HCT116 (cell line): ENCODE measurements at regions not wholly inside any gene's neighbourhood (a gene's known extent, or its start where the extent isn't known, plus 50 kb on each side); places are given as distances from the start of the nearest gene placed in this dataset.

Experiments used
- ATAC-seq: fragments of 200-7000 bp; cut with Tn5 transposase; 2 replicates; pipeline ENCODE4 v1.9.1; 2020; ENCODE audit warnings: mild to moderate bottlenecking, moderate library complexity
- BruUV-seq: library from RNA; stranded (reverse); fragments of 400-500 nt; replicated peaks from 2 replicates; lab custom pipeline; 2021; lab: Mats Ljungman, UMichigan
- CTCF ChIA-PET: fragments of 300-600 bp; sonication (Branson Sonifier 250); formaldehyde crosslinking; loops from one replicate; lab custom pipeline; 2021; ENCODE audit warnings: antibody characterized with exemption; lab: Charles Lee
- POLR2A ChIA-PET: fragments of 300-600, 350-600 bp; sonication (Branson Sonifier 250); formaldehyde crosslinking; loops from one replicate; lab custom pipeline; 2021; ENCODE audit warnings: antibody characterized with exemption; lab: Charles Lee
- RAD21 ChIA-PET, 2 experiments: fragments of 300-600 bp; sonication (Branson Sonifier 250); formaldehyde crosslinking; loops; one replicate each; lab custom pipeline; 2023; ENCODE audit warnings: low total read pairs in 2 of 2; ENCODE audit not compliant: uncharacterized antibody in 2 of 2, unreplicated experiment in 2 of 2, low non-redundant PET in 1 of 2; lab: Charles Lee
- DNase-seq: peaks from one replicate; pipeline ENCODE4 v3.0.0-alpha.2; 2010; ENCODE audit warnings: low read depth, low spot score
- H2AFZ ChIP-seq: fragments of 200-600 bp; shearing (Covaris generic), sonication (generic); 2 replicates; pipeline ENCODE4 v1.6.1; 2017; ENCODE audit warnings: low read depth, mixed run types, mixed read lengths, antibody characterized with exemption, low read length; ENCODE audit not compliant: poor library complexity, severe bottlenecking
- H3K27ac ChIP-seq: 2 replicates; pipeline ENCODE4 v1.5.1; 2012; ENCODE audit warnings: low read depth, low read length
- H3K27me3 ChIP-seq: fragments of 200-600 bp; sonication (generic); 2 replicates; pipeline ENCODE4 v1.6.1; 2016; ENCODE audit warnings: mixed run types, low read length, mixed read lengths; ENCODE audit not compliant: insufficient read depth
- H3K36me3 ChIP-seq, 2 experiments: fragments of 200-500 bp in 1 of 2; fragments of 200-600 bp in 1 of 2; sonication (Bioruptor generic) in 1 of 2; sonication (generic) in 1 of 2; 2 replicates each; pipeline versions ENCODE4 v1.5.1 to v1.6.1; 2014 to 2016; ENCODE audit warnings: low read length in 2 of 2, inconsistent platforms in 1 of 2, mixed read lengths in 1 of 2, mixed run types in 1 of 2; ENCODE audit not compliant: insufficient read depth in 2 of 2, control insufficient read depth in 1 of 2
- H3K4me1 ChIP-seq, 2 experiments: fragments of 200-600 bp in 1 of 2; sonication (generic) in 1 of 2; 2 replicates each; pipeline versions ENCODE4 v1.5.1 to v1.6.1; 2012 to 2017; ENCODE audit warnings: low read length in 2 of 2, inconsistent platforms in 1 of 2, mild to moderate bottlenecking in 1 of 2, mixed read lengths in 1 of 2, mixed run types in 1 of 2, moderate library complexity in 1 of 2; ENCODE audit not compliant: insufficient read depth in 2 of 2, control insufficient read depth in 1 of 2
- H3K4me2 ChIP-seq: fragments of 200-600 bp; sonication (generic); 2 replicates; pipeline ENCODE4 v1.6.1; 2017; ENCODE audit warnings: mixed run types, low read length, mixed read lengths
- H3K4me3 ChIP-seq, 2 experiments: fragments of 200-600 bp in 1 of 2; sonication (generic) in 1 of 2; replicated peaks in 1 of 2; 2 replicates each; pipeline ENCODE4 v1.5.1; 2011 to 2016; ENCODE audit warnings: low read length in 2 of 2, control low read depth in 1 of 2, low read depth in 1 of 2, mild to moderate bottlenecking in 1 of 2, mixed read lengths in 1 of 2, mixed run types in 1 of 2
- H3K79me2 ChIP-seq: fragments of 200-600 bp; sonication (generic); 2 replicates; pipeline ENCODE4 v1.6.1; 2017; ENCODE audit warnings: mild to moderate bottlenecking, mixed run types, low read length, moderate library complexity, mixed read lengths; ENCODE audit not compliant: insufficient read depth
- H3K9ac ChIP-seq: fragments of 200-600 bp; sonication (generic); 2 replicates; pipeline ENCODE4 v1.6.1; 2016; ENCODE audit warnings: low read length, mixed read lengths
- H3K9me2 ChIP-seq: fragments of 200-600 bp; sonication (generic), shearing (Covaris generic); 2 replicates; pipeline ENCODE4 v1.6.1; 2017; ENCODE audit warnings: mixed run types, mild to moderate bottlenecking, moderate library complexity; ENCODE audit not compliant: insufficient read depth
- H3K9me3 ChIP-seq, 2 experiments: fragments of 200-500 bp in 1 of 2; fragments of 200-600 bp in 1 of 2; sonication (Bioruptor generic) in 1 of 2; sonication (generic) in 1 of 2; 2 replicates each; pipeline ENCODE4 v1.6.1; 2014 to 2017; ENCODE audit warnings: low read length in 2 of 2, mixed read lengths in 2 of 2, inconsistent platforms in 1 of 2, low read depth in 1 of 2, mild to moderate bottlenecking in 1 of 2, mixed run types in 1 of 2, moderate library complexity in 1 of 2; ENCODE audit not compliant: control insufficient read depth in 1 of 2, insufficient read depth in 1 of 2
- H4K20me1 ChIP-seq: fragments of 200-600 bp; sonication (generic), shearing (Covaris generic); 2 replicates; pipeline ENCODE4 v1.6.1; 2017; ENCODE audit warnings: mixed run types, mild to moderate bottlenecking, moderate library complexity; ENCODE audit not compliant: insufficient read depth
- ATF3 ChIP-seq: IDR thresholded peaks from 2 replicates; pipeline ENCODE4 v1.6.1; 2012
- ELF1 ChIP-seq: IDR thresholded peaks from 2 replicates; pipeline ENCODE4 v1.6.1; 2012; ENCODE audit warnings: low read depth, borderline replicate concordance
- EZH2 ChIP-seq: fragments of 200-600 bp; sonication (generic); IDR thresholded peaks from 2 replicates; pipeline ENCODE4 v1.6.1; 2017; ENCODE audit warnings: antibody characterized with exemption, mixed run types
- FOSL1 ChIP-seq: IDR thresholded peaks from 2 replicates; pipeline ENCODE4 v1.6.1; 2012; ENCODE audit warnings: low read depth
- MAX ChIP-seq: IDR thresholded peaks from 2 replicates; pipeline ENCODE4 v1.6.1; 2012
- POLR2A ChIP-seq: IDR thresholded peaks from 2 replicates; pipeline ENCODE4 v1.7.0; 2011; ENCODE audit warnings: borderline replicate concordance; ENCODE audit not compliant: insufficient read depth, insufficient read length; ENCODE audit errors: extremely low read depth
- SIN3A ChIP-seq: IDR thresholded peaks from 2 replicates; pipeline ENCODE4 v1.6.1; 2012; ENCODE audit warnings: low read depth
- SP1 ChIP-seq: IDR thresholded peaks from 2 replicates; pipeline ENCODE4 v1.6.1; 2012; ENCODE audit warnings: low read depth
- TCF7L2 ChIP-seq: IDR thresholded peaks from 2 replicates; pipeline ENCODE4 v1.7.0; 2011; ENCODE audit warnings: borderline replicate concordance, inconsistent platforms; ENCODE audit not compliant: insufficient read depth, insufficient read length; ENCODE audit errors: extremely low read depth
- ZBTB33 ChIP-seq: IDR thresholded peaks from 2 replicates; pipeline ENCODE4 v1.6.1; 2011; ENCODE audit warnings: mild to moderate bottlenecking, low read length, moderate library complexity; ENCODE audit not compliant: insufficient replicate concordance; ENCODE audit errors: extremely low read depth
- intact Hi-C: fragments of 100-400 bp; cut with micrococcal nuclease; formaldehyde crosslinking; loops from 2 replicates; pipeline ENCODE4 v1.10.0; 2022

DNA sequence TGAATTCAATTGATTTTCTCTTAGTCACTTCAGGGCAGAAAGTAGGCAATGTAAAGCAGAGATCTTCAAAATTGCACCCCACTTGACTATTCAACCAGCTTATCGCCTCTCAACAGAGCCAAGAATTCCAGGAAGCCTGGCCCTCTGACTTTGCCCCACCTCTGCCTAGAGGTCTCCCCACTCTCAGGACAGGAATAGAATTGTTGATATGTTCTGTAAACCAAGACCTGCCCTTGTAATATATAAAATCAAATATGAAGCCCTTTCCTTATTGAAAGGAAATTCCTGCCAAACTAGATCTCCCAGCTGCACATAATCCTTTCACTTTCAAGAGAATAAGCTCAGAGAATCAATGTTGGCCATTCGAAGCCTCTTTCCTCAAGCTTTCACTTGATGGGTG lies 116.1 kb upstream of the DPT start:
- Histone ChIP-seq H3K4me2 (no peak overlapping the region), H3K4me1 (no peaks in the 10 kb centered on the region), H3K9me2 (no peaks in the 10 kb centered on the region), H4K20me1 (no peaks in the 10 kb centered on the region), H3K79me2 (no peaks in the 10 kb centered on the region), H3K36me3 (no peaks in the 10 kb centered on the region), H3K9ac (no peak overlapping the region), H3K9me3 (no peaks in the 10 kb centered on the region), H3K4me3 (no peak overlapping the region), H3K27ac (no peak overlapping the region), H3K27me3 (no peaks in the 10 kb centered on the region), H2AFZ (no peak overlapping the region)
- RAD21 ChIA-PET, result no interaction called here
- CTCF ChIA-PET, result no interaction called here
- intact Hi-C loops, result no loop called here
- DNase-seq (no peak), ATAC-seq (no peak)
- BruUV-seq, result no TSS peak
- POLR2A ChIA-PET, result no interaction called here
- no peak for TF ChIP-seq ELF1
- no peak for TF ChIP-seq SP1
- no peak for TF ChIP-seq MAX
- no peak for TF ChIP-seq ZBTB33
- no peak for TF ChIP-seq TCF7L2
- no peak for TF ChIP-seq FOSL1
- no peak for TF ChIP-seq ATF3
- no peak for TF ChIP-seq EZH2
- no peak for TF ChIP-seq SIN3A
- TF ChIP-seq POLR2A, result no peak
